Liver (tissue), 8 donors: ENCODE measurements at regions not wholly inside any gene's neighbourhood (a gene's known extent, or its start where the extent isn't known, plus 50 kb on each side); places are given as distances from the start of the nearest gene placed in this dataset.

Experiments
- DNase-seq: peaks from one replicate; pipeline ENCODE4 v3.0.0-alpha.2; 2017; ENCODE audit warnings: low spot score
- H3K27ac ChIP-seq, 2 donors: one replicate each; pipeline ENCODE4 v1.7.0; 2013; ENCODE audit warnings: inconsistent platforms in 2 of 2, low read length in 2 of 2, control low read depth in 1 of 2, low read depth in 1 of 2, mild to moderate bottlenecking in 1 of 2
- H3K27me3 ChIP-seq, 4 donors: one replicate each; pipeline versions ENCODE4 v1.6.1 to v1.7.0; 2013; ENCODE audit warnings: low read length in 3 of 4, inconsistent platforms in 1 of 4, mild to moderate bottlenecking in 1 of 4, moderate library complexity in 1 of 4; ENCODE audit not compliant: control insufficient read depth in 4 of 4, insufficient read depth in 4 of 4
- H3K36me3 ChIP-seq, 4 donors: one replicate each; pipeline versions ENCODE4 v1.6.1 to v1.7.0; 2013; ENCODE audit warnings: low read length in 3 of 4, mild to moderate bottlenecking in 3 of 4, low read depth in 1 of 4, moderate library complexity in 1 of 4; ENCODE audit not compliant: control insufficient read depth in 4 of 4, insufficient read depth in 3 of 4
- H3K4me1 ChIP-seq, 4 donors: one replicate each; pipeline versions ENCODE4 v1.6.1 to v1.7.0; 2013; ENCODE audit warnings: low read length in 3 of 4, mild to moderate bottlenecking in 3 of 4, moderate library complexity in 1 of 4; ENCODE audit not compliant: control insufficient read depth in 4 of 4, insufficient read depth in 4 of 4
- H3K4me3 ChIP-seq, 3 donors: one replicate each; pipeline versions ENCODE4 v1.6.1 to v1.7.0; 2013; ENCODE audit warnings: low read length in 3 of 3, control low read depth in 1 of 3, low read depth in 1 of 3, mild to moderate bottlenecking in 1 of 3
- H3K9ac ChIP-seq, 2 donors: one replicate each; pipeline ENCODE4 v1.7.0; 2013; ENCODE audit warnings: low read length in 2 of 2, mild to moderate bottlenecking in 2 of 2, moderate library complexity in 2 of 2, control low read depth in 1 of 2, low read depth in 1 of 2
- H3K9me3 ChIP-seq, 4 donors: one replicate each; pipeline versions ENCODE4 v1.6.1 to v1.7.0; 2013; ENCODE audit warnings: low read length in 3 of 4; ENCODE audit not compliant: control insufficient read depth in 4 of 4
- EGR1 ChIP-seq, 2 donors: IDR thresholded peaks; 2 replicates each; pipeline ENCODE4 v1.6.1; 2016 to 2018; ENCODE audit warnings: antibody characterized with exemption in 2 of 2, low read depth in 2 of 2
- FOXA1 ChIP-seq: IDR thresholded peaks from 2 replicates; pipeline ENCODE4 v1.6.1; 2016; ENCODE audit warnings: antibody characterized with exemption
- FOXA2 ChIP-seq: IDR thresholded peaks from 2 replicates; pipeline ENCODE4 v1.6.1; 2016; ENCODE audit warnings: antibody characterized with exemption
- GABPA ChIP-seq, 2 donors: IDR thresholded peaks in 1 of 2; conservative IDR thresholded peaks in 1 of 2; 2 replicates each; pipeline ENCODE4 v1.6.1; 2016; ENCODE audit warnings: antibody characterized with exemption in 2 of 2, mild to moderate bottlenecking in 1 of 2, moderate library complexity in 1 of 2
- HNF4A ChIP-seq, 2 donors: conservative IDR thresholded peaks; 2 replicates each; pipeline ENCODE4 v1.6.1; 2016; ENCODE audit warnings: antibody characterized with exemption in 2 of 2, mild to moderate bottlenecking in 2 of 2
- HNF4G ChIP-seq: IDR thresholded peaks from 2 replicates; pipeline ENCODE4 v1.6.1; 2016; ENCODE audit warnings: antibody characterized with exemption
- JUND ChIP-seq, 2 donors: IDR thresholded peaks; 2 replicates each; pipeline ENCODE4 v1.6.1; 2016; ENCODE audit warnings: antibody characterized with exemption in 2 of 2
- NR2F2 ChIP-seq: IDR thresholded peaks from 2 replicates; pipeline ENCODE4 v1.6.1; 2016; ENCODE audit warnings: antibody characterized with exemption
- RXRA ChIP-seq, 2 donors: IDR thresholded peaks; 2 replicates each; pipeline ENCODE4 v1.6.1; 2017 to 2018; ENCODE audit warnings: antibody characterized with exemption in 2 of 2, mild to moderate bottlenecking in 1 of 2
- SP1 ChIP-seq: IDR thresholded peaks from 2 replicates; pipeline ENCODE4 v1.6.1; 2018; ENCODE audit warnings: antibody characterized with exemption, mild to moderate bottlenecking
- TAF1 ChIP-seq: conservative IDR thresholded peaks from 2 replicates; pipeline ENCODE4 v1.6.1; 2016; ENCODE audit warnings: antibody characterized with exemption, mild to moderate bottlenecking
- YY1 ChIP-seq: IDR thresholded peaks from 2 replicates; pipeline ENCODE4 v1.6.1; 2016; ENCODE audit warnings: antibody characterized with exemption, mild to moderate bottlenecking
- WGBS: extraction: QIAGEN DNeasy Blood & Tissue Kit; methylation state at CpG from one replicate; pipeline ENCODE4 v1.1.7; 2013; 5-methylcytosine and 5-hydroxymethylcytosine counted together
- TF ChIP-seq, protein P1 (sequence below): IDR thresholded peaks from 2 replicates; pipeline ENCODE4 v1.6.1; 2016; ENCODE audit warnings: antibody characterized with exemption
- TF ChIP-seq, protein P2 (sequence below): IDR thresholded peaks from 2 replicates; pipeline ENCODE4 v1.6.1; 2016; ENCODE audit warnings: antibody characterized with exemption, mild to moderate bottlenecking
- TF ChIP-seq, protein P3 (sequence below): fragments of 150-350 bp; IDR thresholded peaks from 2 replicates; pipeline ENCODE4 v1.5.1; 2017; ENCODE audit warnings: improper control_type of control experiment, low read depth, low read length; ENCODE audit not compliant: missing input control
- TF ChIP-seq, protein P4 (sequence below): IDR thresholded peaks from 2 replicates; pipeline ENCODE4 v1.6.1; 2016; ENCODE audit warnings: antibody characterized with exemption
- TF ChIP-seq, protein P5 (sequence below): IDR thresholded peaks from 2 replicates; pipeline ENCODE4 v1.6.1; 2016; ENCODE audit warnings: antibody characterized with exemption
- donor health status: healthy.
- donor health status: healthy.
- donor health status: healthy.
- donor health status: healthy.
- donor health status: healthy.

DNA sequence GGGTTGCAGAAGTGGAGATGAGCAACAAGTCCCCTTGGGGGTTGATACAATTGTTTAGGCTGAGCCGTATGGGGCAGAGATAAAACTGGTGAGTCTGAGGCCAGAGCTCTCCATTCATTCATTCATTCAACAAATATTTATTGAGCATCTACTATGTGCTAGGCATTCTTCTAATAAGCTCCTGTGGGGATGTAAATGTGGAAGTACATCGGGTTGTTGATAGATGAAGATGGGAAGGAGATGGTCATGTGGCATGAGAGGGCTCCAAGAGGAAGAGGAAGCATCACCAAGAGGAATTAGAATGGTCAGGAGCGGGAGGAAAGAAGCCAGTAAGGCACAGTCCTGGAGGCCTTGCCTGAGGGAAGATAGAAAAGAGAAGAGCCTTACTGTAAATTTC is 98.7 kb upstream of the MLN start:
- H3K27me3 ChIP-seq, result no peaks in the 10 kb centered on the region
- no peak for DNase-seq
- no peak overlapping the region for H3K9ac ChIP-seq
- TF ChIP-seq GABPA (IDR thresholded peaks at IDR 0.05 in 1 of 2, conservative IDR thresholded peaks at IDR 0.05 in 1 of 2) (no peak), FOXA1 (no peak), SP1 (no peak), YY1 (no peak), NR2F2 (no peak), FOXA2 (no peak), HNF4A (conservative IDR thresholded peaks at IDR 0.05) (no peak), HNF4G (no peak), TAF1 (no peak), RXRA (IDR thresholded peaks at IDR 0.05) (no peak)
- TF ChIP-seq, protein P1, sequence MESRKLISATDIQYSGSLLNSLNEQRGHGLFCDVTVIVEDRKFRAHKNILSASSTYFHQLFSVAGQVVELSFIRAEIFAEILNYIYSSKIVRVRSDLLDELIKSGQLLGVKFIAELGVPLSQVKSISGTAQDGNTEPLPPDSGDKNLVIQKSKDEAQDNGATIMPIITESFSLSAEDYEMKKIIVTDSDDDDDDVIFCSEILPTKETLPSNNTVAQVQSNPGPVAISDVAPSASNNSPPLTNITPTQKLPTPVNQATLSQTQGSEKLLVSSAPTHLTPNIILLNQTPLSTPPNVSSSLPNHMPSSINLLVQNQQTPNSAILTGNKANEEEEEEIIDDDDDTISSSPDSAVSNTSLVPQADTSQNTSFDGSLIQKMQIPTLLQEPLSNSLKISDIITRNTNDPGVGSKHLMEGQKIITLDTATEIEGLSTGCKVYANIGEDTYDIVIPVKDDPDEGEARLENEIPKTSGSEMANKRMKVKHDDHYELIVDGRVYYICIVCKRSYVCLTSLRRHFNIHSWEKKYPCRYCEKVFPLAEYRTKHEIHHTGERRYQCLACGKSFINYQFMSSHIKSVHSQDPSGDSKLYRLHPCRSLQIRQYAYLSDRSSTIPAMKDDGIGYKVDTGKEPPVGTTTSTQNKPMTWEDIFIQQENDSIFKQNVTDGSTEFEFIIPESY, result no peak
- TF ChIP-seq, protein P2, sequence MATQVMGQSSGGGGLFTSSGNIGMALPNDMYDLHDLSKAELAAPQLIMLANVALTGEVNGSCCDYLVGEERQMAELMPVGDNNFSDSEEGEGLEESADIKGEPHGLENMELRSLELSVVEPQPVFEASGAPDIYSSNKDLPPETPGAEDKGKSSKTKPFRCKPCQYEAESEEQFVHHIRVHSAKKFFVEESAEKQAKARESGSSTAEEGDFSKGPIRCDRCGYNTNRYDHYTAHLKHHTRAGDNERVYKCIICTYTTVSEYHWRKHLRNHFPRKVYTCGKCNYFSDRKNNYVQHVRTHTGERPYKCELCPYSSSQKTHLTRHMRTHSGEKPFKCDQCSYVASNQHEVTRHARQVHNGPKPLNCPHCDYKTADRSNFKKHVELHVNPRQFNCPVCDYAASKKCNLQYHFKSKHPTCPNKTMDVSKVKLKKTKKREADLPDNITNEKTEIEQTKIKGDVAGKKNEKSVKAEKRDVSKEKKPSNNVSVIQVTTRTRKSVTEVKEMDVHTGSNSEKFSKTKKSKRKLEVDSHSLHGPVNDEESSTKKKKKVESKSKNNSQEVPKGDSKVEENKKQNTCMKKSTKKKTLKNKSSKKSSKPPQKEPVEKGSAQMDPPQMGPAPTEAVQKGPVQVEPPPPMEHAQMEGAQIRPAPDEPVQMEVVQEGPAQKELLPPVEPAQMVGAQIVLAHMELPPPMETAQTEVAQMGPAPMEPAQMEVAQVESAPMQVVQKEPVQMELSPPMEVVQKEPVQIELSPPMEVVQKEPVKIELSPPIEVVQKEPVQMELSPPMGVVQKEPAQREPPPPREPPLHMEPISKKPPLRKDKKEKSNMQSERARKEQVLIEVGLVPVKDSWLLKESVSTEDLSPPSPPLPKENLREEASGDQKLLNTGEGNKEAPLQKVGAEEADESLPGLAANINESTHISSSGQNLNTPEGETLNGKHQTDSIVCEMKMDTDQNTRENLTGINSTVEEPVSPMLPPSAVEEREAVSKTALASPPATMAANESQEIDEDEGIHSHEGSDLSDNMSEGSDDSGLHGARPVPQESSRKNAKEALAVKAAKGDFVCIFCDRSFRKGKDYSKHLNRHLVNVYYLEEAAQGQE, result no peak
- TF ChIP-seq, protein P3, sequence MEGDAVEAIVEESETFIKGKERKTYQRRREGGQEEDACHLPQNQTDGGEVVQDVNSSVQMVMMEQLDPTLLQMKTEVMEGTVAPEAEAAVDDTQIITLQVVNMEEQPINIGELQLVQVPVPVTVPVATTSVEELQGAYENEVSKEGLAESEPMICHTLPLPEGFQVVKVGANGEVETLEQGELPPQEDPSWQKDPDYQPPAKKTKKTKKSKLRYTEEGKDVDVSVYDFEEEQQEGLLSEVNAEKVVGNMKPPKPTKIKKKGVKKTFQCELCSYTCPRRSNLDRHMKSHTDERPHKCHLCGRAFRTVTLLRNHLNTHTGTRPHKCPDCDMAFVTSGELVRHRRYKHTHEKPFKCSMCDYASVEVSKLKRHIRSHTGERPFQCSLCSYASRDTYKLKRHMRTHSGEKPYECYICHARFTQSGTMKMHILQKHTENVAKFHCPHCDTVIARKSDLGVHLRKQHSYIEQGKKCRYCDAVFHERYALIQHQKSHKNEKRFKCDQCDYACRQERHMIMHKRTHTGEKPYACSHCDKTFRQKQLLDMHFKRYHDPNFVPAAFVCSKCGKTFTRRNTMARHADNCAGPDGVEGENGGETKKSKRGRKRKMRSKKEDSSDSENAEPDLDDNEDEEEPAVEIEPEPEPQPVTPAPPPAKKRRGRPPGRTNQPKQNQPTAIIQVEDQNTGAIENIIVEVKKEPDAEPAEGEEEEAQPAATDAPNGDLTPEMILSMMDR, result no peak
- TF ChIP-seq, protein P4, sequence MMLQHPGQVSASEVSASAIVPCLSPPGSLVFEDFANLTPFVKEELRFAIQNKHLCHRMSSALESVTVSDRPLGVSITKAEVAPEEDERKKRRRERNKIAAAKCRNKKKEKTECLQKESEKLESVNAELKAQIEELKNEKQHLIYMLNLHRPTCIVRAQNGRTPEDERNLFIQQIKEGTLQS, result no peak
- TF ChIP-seq, protein P5, sequence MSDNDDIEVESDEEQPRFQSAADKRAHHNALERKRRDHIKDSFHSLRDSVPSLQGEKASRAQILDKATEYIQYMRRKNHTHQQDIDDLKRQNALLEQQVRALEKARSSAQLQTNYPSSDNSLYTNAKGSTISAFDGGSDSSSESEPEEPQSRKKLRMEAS, result no peak
- 85% methylated on average over 3 of the region's 3 CpGs for WGBS
- no peaks in the 10 kb centered on the region for H3K36me3 ChIP-seq
- H3K4me3 ChIP-seq, result no peak overlapping the region
- H3K4me1 ChIP-seq, result peaks cover 10 to 39% (median 32%) of the 10 kb centered on the region in 4 donors
- no peaks in the 10 kb centered on the region for H3K9me3 ChIP-seq
- no peak overlapping the region for H3K27ac ChIP-seq

DNA sequence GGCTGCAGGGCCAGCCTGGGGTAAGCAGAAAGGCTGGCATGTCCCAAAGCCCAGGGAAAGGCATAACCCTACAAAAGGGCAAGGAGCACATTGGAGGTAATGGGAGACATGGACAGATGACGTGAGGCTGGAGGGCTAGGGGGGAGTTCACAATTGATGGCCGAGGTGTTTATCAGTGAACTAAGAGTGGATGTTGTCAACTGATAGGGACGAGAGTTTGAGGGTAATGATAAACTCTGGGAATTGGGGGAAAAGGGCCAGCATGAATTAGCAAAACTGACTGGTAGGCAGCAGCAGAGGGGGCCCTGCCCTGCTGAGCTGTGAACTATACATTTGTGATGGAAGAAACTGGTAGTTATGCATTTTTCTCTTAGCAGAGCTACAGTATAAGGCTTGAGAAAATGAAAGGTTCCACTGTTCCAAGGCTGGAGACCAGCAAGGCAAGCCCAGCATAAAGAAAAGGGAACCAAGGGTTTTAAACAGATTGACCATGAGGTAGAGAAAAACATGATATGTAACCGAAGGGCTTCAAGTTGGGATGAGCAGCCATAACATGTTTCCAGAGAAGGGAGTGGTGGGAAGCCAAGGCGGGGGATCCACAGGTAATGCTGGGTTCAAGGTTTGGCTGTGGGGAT is 98.1 kb upstream of the MLN start:
- Histone ChIP-seq H3K9ac (no peak overlapping the region), H3K36me3 (no peaks in the 10 kb centered on the region), H3K9me3 (no peaks in the 10 kb centered on the region), H3K4me1 (peaks cover 7 to 33% (median 27%) of the 10 kb centered on the region in 4 donors), H3K27ac (no peak overlapping the region), H3K27me3 (no peaks in the 10 kb centered on the region), H3K4me3 (no peak overlapping the region)
- DNase-seq, result no peak
- WGBS, result 88% methylated on average over 5 of the region's 5 CpGs
- no peak for TF ChIP-seq EGR1 (IDR thresholded peaks at IDR 0.05; ENCODE audit: low read depth in 2 of 2)
- TF ChIP-seq, protein P3, result no peak
- TF ChIP-seq, protein P4, result no peak
- TF ChIP-seq JUND (IDR thresholded peaks at IDR 0.05), result no peak
- TF ChIP-seq FOXA1, result no peak
- TF ChIP-seq, protein P1, result no peak
- TF ChIP-seq YY1, result no peak
- TF ChIP-seq HNF4G, result no peak
- TF ChIP-seq TAF1, result no peak
- TF ChIP-seq SP1, result no peak
- no peak for TF ChIP-seq RXRA (IDR thresholded peaks at IDR 0.05)
